Smooth muscle cell (in vitro differentiated cells): ENCODE measurements at regions not wholly inside any gene's neighbourhood (a gene's known extent, or its start where the extent isn't known, plus 50 kb on each side); places are given as distances from the start of the nearest gene placed in this dataset.

Experiments used
- DNase-seq: peaks from one replicate; lab custom pipeline; 2025; ENCODE audit not compliant: unreplicated experiment; lab: John Stamatoyannopoulos, UW
- H2AFZ ChIP-seq: fragments of 200-600 bp; sonication (generic); 2 replicates; pipeline ENCODE4 v1.6.0; 2016; ENCODE audit warnings: antibody characterized with exemption, low read depth, mild to moderate bottlenecking
- H3F3A ChIP-seq: fragments of 200-600 bp; sonication (generic); 2 replicates; pipeline ENCODE4 v1.6.0; 2017; ENCODE audit warnings: antibody characterized with exemption, low read depth
- H3K27ac ChIP-seq: fragments of 200-600 bp; sonication (generic); 2 replicates; pipeline ENCODE4 v1.5.1; 2016; ENCODE audit warnings: low read depth, mild to moderate bottlenecking
- H3K27me3 ChIP-seq: fragments of 200-600 bp; sonication (generic); 2 replicates; pipeline ENCODE4 v1.6.1; 2016; ENCODE audit warnings: low read depth, mild to moderate bottlenecking
- H3K36me3 ChIP-seq: fragments of 200-600 bp; sonication (generic); 2 replicates; pipeline ENCODE4 v1.5.1; 2016; ENCODE audit warnings: low read depth
- H3K4me1 ChIP-seq: fragments of 200-600 bp; sonication (generic); 2 replicates; pipeline ENCODE4 v1.5.1; 2016; ENCODE audit warnings: low read depth
- H3K4me2 ChIP-seq: fragments of 200-600 bp; sonication (generic); 2 replicates; pipeline ENCODE4 v1.6.0; 2016; ENCODE audit warnings: mild to moderate bottlenecking
- H3K4me3 ChIP-seq: fragments of 200-600 bp; sonication (generic); 2 replicates; pipeline ENCODE4 v1.5.1; 2016; ENCODE audit warnings: mild to moderate bottlenecking
- H3K79me2 ChIP-seq: fragments of 200-600 bp; sonication (generic); 2 replicates; pipeline ENCODE4 v1.6.0; 2016; ENCODE audit warnings: low read depth, mild to moderate bottlenecking
- H3K9ac ChIP-seq: fragments of 200-600 bp; sonication (generic); 2 replicates; pipeline ENCODE4 v1.6.0; 2016; ENCODE audit warnings: low read depth
- H3K9me3 ChIP-seq: fragments of 200-600 bp; sonication (generic); replicated peaks from 2 replicates; pipeline ENCODE4 v1.5.1; 2016; ENCODE audit warnings: low read depth
- H4K20me1 ChIP-seq: fragments of 200-600 bp; sonication (generic); 2 replicates; pipeline ENCODE4 v1.6.0; 2016; ENCODE audit warnings: low read depth
- CTCF ChIP-seq: fragments of 200-600 bp; sonication (generic); IDR thresholded peaks from 2 replicates; pipeline ENCODE4 v1.5.1; 2017; ENCODE audit warnings: borderline replicate concordance, mild to moderate bottlenecking, antibody characterized with exemption; ENCODE audit not compliant: insufficient read depth, poor library complexity, severe bottlenecking
- WGBS: methylation state at CpG from one replicate; pipeline ENCODE4 v1.1.7; 2016; ENCODE audit warnings: low lambda C conversion rate; 5-methylcytosine and 5-hydroxymethylcytosine counted together

- WGBS, result 35% methylated on average over 5 of the region's 5 CpGs
- H3F3A ChIP-seq, result peaks cover 19% of the 10 kb centered on the region
- peaks cover 20% of the 10 kb centered on the region for H3K4me1 ChIP-seq
- no peaks in the 10 kb centered on the region for H3K36me3 ChIP-seq
- DNase-seq, result no peak
- H2AFZ ChIP-seq, result no peak overlapping the region
- TF ChIP-seq CTCF, result no peak
- no peaks in the 10 kb centered on the region for H3K79me2 ChIP-seq
- H3K9ac ChIP-seq, result no peak overlapping the region
- H4K20me1 ChIP-seq, result no peaks in the 10 kb centered on the region
- H3K4me3 ChIP-seq, result no peak overlapping the region
- H3K27me3 ChIP-seq, result no peaks in the 10 kb centered on the region
- no peak overlapping the region for H3K27ac ChIP-seq
- H3K9me3 ChIP-seq, result no peaks in the 10 kb centered on the region
- no peak overlapping the region for H3K4me2 ChIP-seq
Observed at GRCh38 chr11:120021978-120022377, 115.9 kb downstream of the TRIM29 start.

GRCh38 chr11:120021391-120021953 is 116.4 kb downstream of the TRIM29 start:
- peaks cover 20% of the 10 kb centered on the region for H3K4me1 ChIP-seq
- no peaks in the 10 kb centered on the region for H3K36me3 ChIP-seq
- H3K4me3 ChIP-seq, result no peak overlapping the region
- H3F3A ChIP-seq, result peaks cover 19% of the 10 kb centered on the region
- H4K20me1 ChIP-seq, result no peaks in the 10 kb centered on the region
- no peaks in the 10 kb centered on the region for H3K9me3 ChIP-seq
- no peak for DNase-seq
- H3K9ac ChIP-seq, result no peak overlapping the region
- no peaks in the 10 kb centered on the region for H3K27me3 ChIP-seq
- TF ChIP-seq CTCF, result no peak
- peak overlapping the region; percentile 38 for H3K4me2 ChIP-seq
- 59% methylated on average over 7 of the region's 7 CpGs for WGBS
- no peak overlapping the region for H2AFZ ChIP-seq
- no peak overlapping the region for H3K27ac ChIP-seq
- H3K79me2 ChIP-seq, result no peaks in the 10 kb centered on the region

DNA sequence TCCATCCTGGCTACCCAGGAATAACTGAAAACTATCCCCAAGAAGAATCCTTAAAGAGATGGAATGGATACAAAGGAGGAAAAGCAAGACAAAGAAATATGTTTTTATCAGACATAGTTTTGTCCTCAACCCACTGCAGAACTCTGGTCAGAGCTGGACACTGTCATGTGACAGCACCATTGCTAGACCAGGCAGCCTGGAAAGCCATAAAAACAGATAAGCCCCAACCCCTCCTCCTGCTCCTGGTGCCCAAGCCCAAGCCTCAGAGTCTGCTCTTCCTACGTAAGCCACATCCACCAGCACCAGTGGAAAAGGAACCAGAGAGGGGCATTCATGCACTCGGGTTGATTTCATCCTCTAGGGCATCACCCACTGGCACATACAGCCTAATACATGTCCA is 116.9 kb downstream of the TRIM29 start:
- no peak overlapping the region for H3K27ac ChIP-seq
- 35% methylated on average over 2 of the region's 2 CpGs for WGBS
- H3K4me3 ChIP-seq, result no peak overlapping the region
- DNase-seq, result no peak
- H3K79me2 ChIP-seq, result no peaks in the 10 kb centered on the region
- peaks cover 19% of the 10 kb centered on the region for H3F3A ChIP-seq
- no peaks in the 10 kb centered on the region for H3K27me3 ChIP-seq
- TF ChIP-seq CTCF, result no peak
- H3K4me1 ChIP-seq, result peaks cover 20% of the 10 kb centered on the region
- H3K36me3 ChIP-seq, result no peaks in the 10 kb centered on the region
- H3K9ac ChIP-seq, result no peak overlapping the region
- H3K9me3 ChIP-seq, result no peaks in the 10 kb centered on the region
- H3K4me2 ChIP-seq, result peak overlapping the region; percentile 38
- H2AFZ ChIP-seq, result no peak overlapping the region
- H4K20me1 ChIP-seq, result no peaks in the 10 kb centered on the region

DNA sequence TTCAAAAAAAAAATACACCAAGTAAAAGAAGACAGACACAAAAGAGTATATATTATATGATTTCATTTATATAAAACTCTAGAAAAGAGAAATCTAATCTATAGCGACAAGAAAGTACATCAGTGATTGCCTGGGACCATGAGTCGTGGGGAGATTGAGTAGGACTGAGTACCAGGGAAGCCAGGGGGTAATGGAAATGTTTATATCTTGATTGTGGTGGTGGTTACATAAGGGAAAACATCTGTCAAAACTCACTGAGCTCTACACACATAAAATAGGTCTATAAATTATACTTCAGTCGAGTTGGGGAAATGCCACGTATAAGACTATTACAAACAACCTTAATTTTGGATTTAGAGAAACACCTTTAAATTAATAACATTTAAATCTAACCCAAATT is 117.4 kb downstream of the TRIM29 start:
- Histone ChIP-seq H3K4me1 (peaks cover 20% of the 10 kb centered on the region), H3K4me2 (peak overlapping the region; percentile 38), H3K9me3 (no peaks in the 10 kb centered on the region), H3K9ac (no peak overlapping the region), H3K27ac (no peak overlapping the region), H3K79me2 (no peaks in the 10 kb centered on the region), H4K20me1 (no peaks in the 10 kb centered on the region), H3K4me3 (no peak overlapping the region), H3K27me3 (no peaks in the 10 kb centered on the region), H3K36me3 (no peaks in the 10 kb centered on the region), H3F3A (peaks cover 19% of the 10 kb centered on the region), H2AFZ (no peak overlapping the region)
- WGBS, result 41% methylated on average over 4 of the region's 4 CpGs
- no peak for DNase-seq
- TF ChIP-seq CTCF, result no peak
